ENCODE measurements at regions not wholly inside any gene's neighbourhood (a gene's known extent, or its start where the extent isn't known, plus 50 kb on each side); places are given as distances from the start of the nearest gene placed in this dataset.
A peak's percentile ranks its signal among the peaks of the same experiment; 100 is the strongest.

GRCh38 chr3:72303926-72304325, 519.0 kb upstream of the PROK2 start (continued):
- TF ChIP-seq TEAD4 (IDR thresholded peaks at IDR 0.05; ENCODE audit: borderline replicate concordance, insufficient read depth) (no peak), JUND (IDR thresholded peaks at IDR 0.05) (no peak), RCOR1 (IDR thresholded peaks at IDR 0.05; ENCODE audit: low read length) (peak; percentile 30; the same call in 1 of the 2 replicates), MXI1 (IDR thresholded peaks at IDR 0.05; ENCODE audit: low read depth, low read length) (peak; percentile 49; the same call in 1 of the 2 replicates), USF1 (IDR thresholded peaks at IDR 0.05; ENCODE audit: borderline replicate concordance, low read depth) (no peak), NRF1 (IDR thresholded peaks at IDR 0.05; ENCODE audit: low read depth, low read length) (no peak), GATA2 (CRISPR knock-in tag; IDR thresholded peaks at IDR 0.05) (peak; percentile 45; the same call in 1 of the 2 replicates), TAF1 (IDR thresholded peaks at IDR 0.05; ENCODE audit: borderline replicate concordance, low read depth, low read length) (no peak), MAX (IDR thresholded peaks at IDR 0.05; ENCODE audit: low read depth) (no peak), CHD2 (IDR thresholded peaks at IDR 0.05; ENCODE audit: low read length, partially characterized antibody) (peak; percentile 18), GABPA (IDR thresholded peaks at IDR 0.05; ENCODE audit: low read depth) (no peak), REST (IDR thresholded peaks at IDR 0.05; ENCODE audit: low read depth, low read length) (no peak), FOXM1 (IDR thresholded peaks at IDR 0.05; ENCODE audit: low read depth) (no peak), YY1 (IDR thresholded peaks at IDR 0.05; ENCODE audit: low read depth) (no peak), TCF12 (IDR thresholded peaks at IDR 0.05) (no peak), ELF1 (IDR thresholded peaks at IDR 0.05) (no peak)

GRCh38 chr3:72301779-72302178, 516.8 kb upstream of the PROK2 start:
- Histone ChIP-seq H2AFZ (ENCODE audit: low read depth) (no peak overlapping the region), H3K4me1 (ENCODE audit: control insufficient read depth in 1 of 2, insufficient read depth in 2 of 2, low read depth in 1 of 2, low read length in 1 of 2) (peaks cover 0 to 49% of the 10 kb centered on the region in 2 experiments; a peak in 2 of 4 replicates), H3K27me3 (ENCODE audit: insufficient read depth) (no peaks in the 10 kb centered on the region; the same call in 1 of the 2 replicates), H3K36me3 (replicated peaks in 1 of 2; ENCODE audit: control insufficient read depth in 1 of 2, insufficient read depth in 2 of 2, low read length in 1 of 2) (no peaks in the 10 kb centered on the region), H4K20me1 (ENCODE audit: insufficient read depth) (no peaks in the 10 kb centered on the region), H3K79me2 (ENCODE audit: insufficient read depth) (no peaks in the 10 kb centered on the region), H3K9ac (no peak overlapping the region), H3K9me3 (no peaks in the 10 kb centered on the region), H3K27ac (ENCODE audit: low read depth in 2 of 2, low read length in 1 of 2) (no peak overlapping the region), H3K4me2 (no peak overlapping the region), H3K9me2 (no peaks in the 10 kb centered on the region), H3K4me3 (ENCODE audit: low read depth in 2 of 2, low read length in 1 of 2) (no peak overlapping the region), H3F3A (replicated peaks; ENCODE audit: insufficient read depth) (no peaks in the 10 kb centered on the region)
- ChIA-PET POLR2A (no interaction called here), CTCF (no interaction called here)
- no peak for DNase-seq
- TF ChIP-seq MAX (IDR thresholded peaks at IDR 0.05; ENCODE audit: low read depth), result no peak
- TF ChIP-seq IRF3 (IDR thresholded peaks at IDR 0.05; ENCODE audit: low read depth, low read length), result no peak
- TF ChIP-seq ELF1 (IDR thresholded peaks at IDR 0.05), result no peak
- no peak for TF ChIP-seq TCF12 (IDR thresholded peaks at IDR 0.05)
- no peak for TF ChIP-seq JUND (IDR thresholded peaks at IDR 0.05)
- no peak for TF ChIP-seq PBX3 (IDR thresholded peaks at IDR 0.05)
- TF ChIP-seq MXI1 (IDR thresholded peaks at IDR 0.05; ENCODE audit: low read depth, low read length), result no peak
- no peak for TF ChIP-seq EZH2phosphoT487 (IDR thresholded peaks at IDR 0.05; ENCODE audit: borderline replicate concordance, low read depth)
- TF ChIP-seq MEF2A (IDR thresholded peaks at IDR 0.05; ENCODE audit: borderline replicate concordance, low read depth), result no peak
- TF ChIP-seq YY1 (IDR thresholded peaks at IDR 0.05; ENCODE audit: low read depth), result no peak
- TF ChIP-seq CHD2 (IDR thresholded peaks at IDR 0.05; ENCODE audit: low read length, partially characterized antibody), result no peak
- WGBS (ENCODE audit: low lambda C conversion rate), result 79% methylated on average over 5 of the region's 8 CpGs
